HL-60 (cell line): ENCODE measurements at regions not wholly inside any gene's neighbourhood (a gene's known extent, or its start where the extent isn't known, plus 50 kb on each side); places are given as distances from the start of the nearest gene placed in this dataset.

Source experiments
- GABPA ChIP-seq: IDR thresholded peaks from 2 replicates; pipeline ENCODE4 v1.6.1; 2012; ENCODE audit warnings: low read depth
- POLR2AphosphoS5 ChIP-seq: IDR thresholded peaks from 2 replicates; pipeline ENCODE4 v1.6.1; 2012; ENCODE audit warnings: low read depth
- SPI1 ChIP-seq: IDR thresholded peaks from 2 replicates; pipeline ENCODE4 v1.6.1; 2012; ENCODE audit warnings: low read depth, mild to moderate bottlenecking, borderline replicate concordance
- TF ChIP-seq, protein P1 (sequence below): IDR thresholded peaks from one replicate; pipeline ENCODE4 v1.5.1; 2011; ENCODE audit warnings: low read length, control low read depth, inconsistent platforms; ENCODE audit not compliant: insufficient read depth
- TF ChIP-seq, protein P2 (sequence below): IDR thresholded peaks from 2 replicates; pipeline ENCODE4 v1.6.1; 2012; ENCODE audit warnings: low read depth; ENCODE audit not compliant: insufficient replicate concordance

DNA sequence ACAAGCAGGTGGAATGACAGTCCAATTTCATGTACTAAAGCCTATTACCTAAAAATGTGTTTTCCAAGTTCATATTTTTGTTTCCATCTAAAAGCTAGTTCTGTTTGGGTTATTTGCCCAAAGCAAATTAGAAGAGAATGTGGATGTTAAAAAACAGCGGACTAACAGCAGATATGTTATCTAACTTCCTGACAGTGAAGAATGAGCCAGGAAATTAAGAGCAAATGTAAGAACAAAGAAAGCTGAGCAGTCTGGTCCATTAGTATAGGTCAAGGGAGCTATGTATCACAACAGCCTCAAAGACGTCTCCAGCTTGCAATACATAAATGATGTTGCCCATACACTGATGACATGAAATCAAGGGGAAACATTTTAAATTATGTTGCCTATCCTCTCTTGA is 145.5 kb upstream of the PLD5 start:
- TF ChIP-seq, protein P1, sequence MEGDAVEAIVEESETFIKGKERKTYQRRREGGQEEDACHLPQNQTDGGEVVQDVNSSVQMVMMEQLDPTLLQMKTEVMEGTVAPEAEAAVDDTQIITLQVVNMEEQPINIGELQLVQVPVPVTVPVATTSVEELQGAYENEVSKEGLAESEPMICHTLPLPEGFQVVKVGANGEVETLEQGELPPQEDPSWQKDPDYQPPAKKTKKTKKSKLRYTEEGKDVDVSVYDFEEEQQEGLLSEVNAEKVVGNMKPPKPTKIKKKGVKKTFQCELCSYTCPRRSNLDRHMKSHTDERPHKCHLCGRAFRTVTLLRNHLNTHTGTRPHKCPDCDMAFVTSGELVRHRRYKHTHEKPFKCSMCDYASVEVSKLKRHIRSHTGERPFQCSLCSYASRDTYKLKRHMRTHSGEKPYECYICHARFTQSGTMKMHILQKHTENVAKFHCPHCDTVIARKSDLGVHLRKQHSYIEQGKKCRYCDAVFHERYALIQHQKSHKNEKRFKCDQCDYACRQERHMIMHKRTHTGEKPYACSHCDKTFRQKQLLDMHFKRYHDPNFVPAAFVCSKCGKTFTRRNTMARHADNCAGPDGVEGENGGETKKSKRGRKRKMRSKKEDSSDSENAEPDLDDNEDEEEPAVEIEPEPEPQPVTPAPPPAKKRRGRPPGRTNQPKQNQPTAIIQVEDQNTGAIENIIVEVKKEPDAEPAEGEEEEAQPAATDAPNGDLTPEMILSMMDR, result no peak
- TF ChIP-seq GABPA, result no peak
- TF ChIP-seq, protein P2, sequence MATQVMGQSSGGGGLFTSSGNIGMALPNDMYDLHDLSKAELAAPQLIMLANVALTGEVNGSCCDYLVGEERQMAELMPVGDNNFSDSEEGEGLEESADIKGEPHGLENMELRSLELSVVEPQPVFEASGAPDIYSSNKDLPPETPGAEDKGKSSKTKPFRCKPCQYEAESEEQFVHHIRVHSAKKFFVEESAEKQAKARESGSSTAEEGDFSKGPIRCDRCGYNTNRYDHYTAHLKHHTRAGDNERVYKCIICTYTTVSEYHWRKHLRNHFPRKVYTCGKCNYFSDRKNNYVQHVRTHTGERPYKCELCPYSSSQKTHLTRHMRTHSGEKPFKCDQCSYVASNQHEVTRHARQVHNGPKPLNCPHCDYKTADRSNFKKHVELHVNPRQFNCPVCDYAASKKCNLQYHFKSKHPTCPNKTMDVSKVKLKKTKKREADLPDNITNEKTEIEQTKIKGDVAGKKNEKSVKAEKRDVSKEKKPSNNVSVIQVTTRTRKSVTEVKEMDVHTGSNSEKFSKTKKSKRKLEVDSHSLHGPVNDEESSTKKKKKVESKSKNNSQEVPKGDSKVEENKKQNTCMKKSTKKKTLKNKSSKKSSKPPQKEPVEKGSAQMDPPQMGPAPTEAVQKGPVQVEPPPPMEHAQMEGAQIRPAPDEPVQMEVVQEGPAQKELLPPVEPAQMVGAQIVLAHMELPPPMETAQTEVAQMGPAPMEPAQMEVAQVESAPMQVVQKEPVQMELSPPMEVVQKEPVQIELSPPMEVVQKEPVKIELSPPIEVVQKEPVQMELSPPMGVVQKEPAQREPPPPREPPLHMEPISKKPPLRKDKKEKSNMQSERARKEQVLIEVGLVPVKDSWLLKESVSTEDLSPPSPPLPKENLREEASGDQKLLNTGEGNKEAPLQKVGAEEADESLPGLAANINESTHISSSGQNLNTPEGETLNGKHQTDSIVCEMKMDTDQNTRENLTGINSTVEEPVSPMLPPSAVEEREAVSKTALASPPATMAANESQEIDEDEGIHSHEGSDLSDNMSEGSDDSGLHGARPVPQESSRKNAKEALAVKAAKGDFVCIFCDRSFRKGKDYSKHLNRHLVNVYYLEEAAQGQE, result no peak
- TF ChIP-seq POLR2AphosphoS5, result no peak
- TF ChIP-seq SPI1, result no peak
